ENCODE measurements at regions not wholly inside any gene's neighbourhood (a gene's known extent, or its start where the extent isn't known, plus 50 kb on each side); places are given as distances from the start of the nearest gene placed in this dataset.

DNA sequence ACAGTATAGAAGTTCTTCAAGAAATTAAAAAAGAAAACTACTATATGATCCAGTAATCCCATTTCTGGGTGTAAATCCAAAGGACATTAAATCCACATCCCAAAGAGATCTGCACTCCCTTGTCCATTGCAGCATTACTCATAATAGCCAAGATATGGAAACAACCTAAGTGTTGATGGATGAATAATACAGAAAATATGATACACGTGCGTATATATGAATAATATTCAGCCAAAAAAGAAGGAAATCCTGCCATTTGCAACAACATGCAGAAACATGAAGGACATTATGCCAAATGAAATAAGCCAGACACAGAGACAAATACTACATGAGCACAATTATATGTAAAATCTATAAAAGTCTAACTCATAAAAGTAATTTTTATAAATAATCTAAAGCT lies 306.3 kb upstream of the ANO3 start:
- TF ChIP-seq, protein P1, sequence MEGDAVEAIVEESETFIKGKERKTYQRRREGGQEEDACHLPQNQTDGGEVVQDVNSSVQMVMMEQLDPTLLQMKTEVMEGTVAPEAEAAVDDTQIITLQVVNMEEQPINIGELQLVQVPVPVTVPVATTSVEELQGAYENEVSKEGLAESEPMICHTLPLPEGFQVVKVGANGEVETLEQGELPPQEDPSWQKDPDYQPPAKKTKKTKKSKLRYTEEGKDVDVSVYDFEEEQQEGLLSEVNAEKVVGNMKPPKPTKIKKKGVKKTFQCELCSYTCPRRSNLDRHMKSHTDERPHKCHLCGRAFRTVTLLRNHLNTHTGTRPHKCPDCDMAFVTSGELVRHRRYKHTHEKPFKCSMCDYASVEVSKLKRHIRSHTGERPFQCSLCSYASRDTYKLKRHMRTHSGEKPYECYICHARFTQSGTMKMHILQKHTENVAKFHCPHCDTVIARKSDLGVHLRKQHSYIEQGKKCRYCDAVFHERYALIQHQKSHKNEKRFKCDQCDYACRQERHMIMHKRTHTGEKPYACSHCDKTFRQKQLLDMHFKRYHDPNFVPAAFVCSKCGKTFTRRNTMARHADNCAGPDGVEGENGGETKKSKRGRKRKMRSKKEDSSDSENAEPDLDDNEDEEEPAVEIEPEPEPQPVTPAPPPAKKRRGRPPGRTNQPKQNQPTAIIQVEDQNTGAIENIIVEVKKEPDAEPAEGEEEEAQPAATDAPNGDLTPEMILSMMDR (IDR thresholded peaks at IDR 0.05; ENCODE audit: low read depth, low read length): no peak
- no peak for TF ChIP-seq EZH2phosphoT487 (IDR thresholded peaks at IDR 0.05; ENCODE audit: low read depth)
